GM10266 (cell line): ENCODE measurements at regions not wholly inside any gene's neighbourhood (a gene's known extent, or its start where the extent isn't known, plus 50 kb on each side); places are given as distances from the start of the nearest gene placed in this dataset.
"Not testable (repeated sequence)": the region's sequence is repeated elsewhere in the genome, so short reads cannot be mapped to it uniquely, and the experiment has no call there.

Experiments
- DNase-seq: peaks from one replicate; pipeline ENCODE4 v3.0.0; 2012; ENCODE audit errors: extremely low spot score
- TF ChIP-seq, protein P1 (sequence below): IDR thresholded peaks from 2 replicates; pipeline ENCODE4 v1.5.1; 2012; ENCODE audit warnings: mild to moderate bottlenecking, low read depth; ENCODE audit not compliant: control insufficient read depth, insufficient read depth; ENCODE audit errors: missing control alignments

- TF ChIP-seq, protein P1, sequence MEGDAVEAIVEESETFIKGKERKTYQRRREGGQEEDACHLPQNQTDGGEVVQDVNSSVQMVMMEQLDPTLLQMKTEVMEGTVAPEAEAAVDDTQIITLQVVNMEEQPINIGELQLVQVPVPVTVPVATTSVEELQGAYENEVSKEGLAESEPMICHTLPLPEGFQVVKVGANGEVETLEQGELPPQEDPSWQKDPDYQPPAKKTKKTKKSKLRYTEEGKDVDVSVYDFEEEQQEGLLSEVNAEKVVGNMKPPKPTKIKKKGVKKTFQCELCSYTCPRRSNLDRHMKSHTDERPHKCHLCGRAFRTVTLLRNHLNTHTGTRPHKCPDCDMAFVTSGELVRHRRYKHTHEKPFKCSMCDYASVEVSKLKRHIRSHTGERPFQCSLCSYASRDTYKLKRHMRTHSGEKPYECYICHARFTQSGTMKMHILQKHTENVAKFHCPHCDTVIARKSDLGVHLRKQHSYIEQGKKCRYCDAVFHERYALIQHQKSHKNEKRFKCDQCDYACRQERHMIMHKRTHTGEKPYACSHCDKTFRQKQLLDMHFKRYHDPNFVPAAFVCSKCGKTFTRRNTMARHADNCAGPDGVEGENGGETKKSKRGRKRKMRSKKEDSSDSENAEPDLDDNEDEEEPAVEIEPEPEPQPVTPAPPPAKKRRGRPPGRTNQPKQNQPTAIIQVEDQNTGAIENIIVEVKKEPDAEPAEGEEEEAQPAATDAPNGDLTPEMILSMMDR = no peak
- no peak for DNase-seq
Observed at GRCh38 chr20:19047040-19047950, 165.1 kb upstream of the SLC24A3 start.

DNA sequence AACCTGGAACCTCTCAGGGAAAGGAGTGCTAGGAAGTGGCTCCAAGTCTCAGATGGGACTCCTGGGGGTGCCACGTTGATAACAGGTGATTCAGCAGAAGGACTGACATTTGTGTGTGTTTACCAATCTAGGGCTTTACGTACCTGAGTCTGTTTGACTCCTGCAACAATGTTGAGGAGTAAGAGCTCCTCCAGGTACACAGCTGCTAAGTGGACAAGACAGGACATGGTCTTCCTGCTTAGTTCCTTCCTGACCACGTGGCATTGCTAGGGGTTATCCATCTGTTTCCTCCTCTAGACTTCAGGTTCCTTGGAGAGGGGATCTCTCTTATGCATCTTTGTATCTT is 164.5 kb upstream of the SLC24A3 start:
- TF ChIP-seq, protein P1 = no peak
- no peak for DNase-seq

GRCh38 chr20:19048995-19049501 is 163.4 kb upstream of the SLC24A3 start:
- TF ChIP-seq, protein P1 = no peak

GRCh38 chr20:19049514-19049913 is 162.9 kb upstream of the SLC24A3 start:
- TF ChIP-seq, protein P1 = no peak
- DNase-seq = no peak

More at GRCh38 chr20:19048995-19049501, 163.4 kb upstream of the SLC24A3 start:
- no peak for DNase-seq

GRCh38 chr20:19056909-19057308 is 155.5 kb upstream of the SLC24A3 start:
- DNase-seq = no peak
- TF ChIP-seq, protein P1 = peak; percentile 33

- not testable (repeated sequence) for DNase-seq
Observed at GRCh38 chr20:19064788-19065187, 147.7 kb upstream of the SLC24A3 start.

DNA sequence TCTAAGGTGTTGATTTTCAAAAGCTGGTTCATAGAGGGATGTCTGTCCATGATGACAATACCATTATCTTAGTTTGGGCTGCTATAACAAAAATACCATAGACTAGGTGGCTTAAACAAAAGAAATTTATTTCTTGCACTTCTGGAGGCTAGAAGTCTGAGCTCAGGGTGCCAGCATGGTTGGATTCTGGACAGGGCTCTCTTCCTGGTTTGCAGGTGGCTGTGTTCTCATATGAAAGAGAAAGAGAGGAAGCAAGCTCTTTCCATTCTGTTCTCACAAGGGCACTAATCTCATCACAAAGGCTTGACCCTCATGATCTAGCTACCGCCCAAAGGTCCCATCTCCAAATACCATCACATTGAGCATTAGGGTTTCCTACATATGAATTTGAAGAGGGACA is 144.5 kb upstream of the SLC24A3 start:
- TF ChIP-seq, protein P1 = no peak
- DNase-seq = no peak

DNA sequence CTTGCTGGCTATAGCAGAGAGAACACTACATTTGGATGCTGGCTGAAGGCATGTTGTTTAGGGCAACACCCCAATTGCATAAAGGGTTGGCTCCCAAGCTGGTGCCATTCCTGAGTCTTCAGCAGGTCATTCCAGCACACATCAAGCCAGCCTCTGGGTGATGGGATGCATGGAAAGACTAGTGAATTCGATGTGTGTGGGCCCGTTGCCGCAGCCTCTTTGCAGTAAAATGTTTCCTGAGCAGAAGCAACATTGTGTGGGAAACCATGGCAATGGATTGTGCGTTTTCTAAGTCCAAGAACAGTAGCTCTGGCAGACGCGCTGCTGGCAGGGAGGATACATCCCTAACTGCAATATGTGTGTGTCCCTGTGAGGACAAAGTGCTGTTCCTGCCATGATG is 142.4 kb upstream of the SLC24A3 start:
- no peak for DNase-seq
- TF ChIP-seq, protein P1 = no peak
